Inferior parietal cortex (tissue), 1 donor: ENCODE measurements at regions not wholly inside any gene's neighbourhood (a gene's known extent, or its start where the extent isn't known, plus 50 kb on each side); places are given as distances from the start of the nearest gene placed in this dataset.

Experiments
- DNase-seq: peaks from one replicate; pipeline ENCODE4 v3.0.0-alpha.2; 2016; ENCODE audit errors: extremely low spot score

DNA sequence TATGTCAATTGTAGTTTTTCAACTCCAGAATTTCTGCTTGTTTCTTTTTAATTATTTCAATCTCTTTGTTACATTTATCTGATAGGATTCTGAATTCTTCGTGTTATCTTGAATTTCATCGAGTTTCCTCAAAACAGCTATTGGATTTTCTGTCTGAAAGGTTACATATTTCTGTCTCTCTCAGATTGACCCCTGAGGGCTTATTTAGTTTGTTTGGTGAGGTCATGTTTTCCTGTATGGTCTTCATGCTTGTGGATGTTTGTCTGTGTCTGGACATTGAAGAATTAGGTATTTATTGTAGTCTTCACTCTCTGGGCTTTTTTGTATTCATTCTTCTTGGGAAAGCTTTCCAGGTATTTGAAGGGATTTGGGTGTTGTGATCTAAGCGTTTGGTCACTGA, 85.6 kb downstream of the SNAPC1 start:
- DNase-seq = no peak

- no peak for DNase-seq
Measured at GRCh38 chr14:61854898-61855297, 92.7 kb downstream of the SNAPC1 start.

GRCh38 chr14:61860294-61860918, 98.2 kb downstream of the SNAPC1 start:
- DNase-seq = no peak

DNA sequence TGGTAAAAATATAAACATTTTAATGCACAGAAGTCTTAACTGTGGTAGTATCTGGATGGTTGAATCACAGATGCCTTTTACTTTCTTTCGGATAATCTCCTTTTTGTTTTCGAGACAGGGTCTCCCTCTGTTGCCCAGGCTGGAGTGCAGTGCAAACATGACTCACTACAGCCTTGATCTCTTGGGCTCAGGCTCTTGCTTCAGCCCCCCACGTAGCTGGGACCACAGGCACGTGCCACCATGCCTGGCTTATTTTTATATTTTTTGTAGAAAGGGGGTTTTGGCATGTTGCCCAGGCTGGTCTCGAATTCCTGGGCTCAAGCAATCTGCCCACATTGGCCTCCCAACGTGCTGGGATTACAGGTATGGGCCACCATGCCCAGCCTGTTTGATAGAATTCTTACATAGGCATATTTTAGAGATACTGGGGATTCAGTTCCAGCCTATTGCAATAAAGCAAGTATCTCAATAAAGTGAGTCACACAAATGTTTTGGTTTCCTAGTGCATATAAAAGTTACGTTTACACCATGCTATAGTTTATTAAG, 99.2 kb downstream of the SNAPC1 start:
- DNase-seq = no peak

GRCh38 chr14:61864329-61864898, 102.2 kb downstream of the SNAPC1 start:
- no peak for DNase-seq

GRCh38 chr14:61866932-61867920, 105.0 kb downstream of the SNAPC1 start:
- DNase-seq = no peak

- no peak for DNase-seq
Measured at GRCh38 chr14:61868846-61869245, 106.6 kb downstream of the SNAPC1 start.

GRCh38 chr14:61870163-61870562, 107.9 kb downstream of the SNAPC1 start:
- DNase-seq = no peak

DNA sequence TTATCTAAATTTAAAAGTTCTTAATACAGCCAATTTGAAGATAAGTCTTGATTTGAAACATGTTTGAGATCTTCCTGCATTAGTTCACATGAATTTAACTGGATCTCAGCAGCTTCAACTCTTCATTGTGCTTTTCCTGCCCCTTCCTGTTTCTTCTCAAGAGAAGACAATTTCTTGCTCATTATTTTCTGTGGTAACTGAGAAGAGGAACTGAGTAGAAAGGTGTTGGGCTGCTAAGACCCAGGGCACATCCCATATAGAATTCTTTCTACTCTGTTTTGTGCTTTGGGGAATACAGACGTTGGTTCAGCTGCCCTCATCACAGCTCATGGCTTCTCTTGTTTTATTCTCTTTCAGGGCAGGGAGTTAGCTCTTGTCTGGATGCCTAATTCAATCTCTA, 110.2 kb downstream of the SNAPC1 start:
- DNase-seq = no peak

DNA sequence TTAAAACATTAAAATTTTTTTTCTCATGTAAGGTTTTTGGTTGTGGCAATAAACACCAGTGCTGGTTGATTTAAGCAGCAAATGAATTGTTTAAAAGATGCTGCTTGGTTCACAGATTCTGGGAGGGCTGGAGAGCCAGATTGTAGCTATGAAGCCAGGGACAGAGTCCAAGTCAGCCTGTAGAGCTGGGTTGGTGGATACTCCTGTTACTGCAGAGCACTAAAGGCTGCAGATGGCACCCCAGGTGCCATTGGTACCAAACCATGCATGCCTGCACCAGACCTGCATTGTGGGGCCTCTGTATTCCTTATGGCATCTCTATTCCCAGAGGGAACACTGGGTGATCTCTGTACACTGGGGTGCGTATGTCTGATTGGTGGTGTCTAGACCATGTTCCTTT, 113.3 kb downstream of the SNAPC1 start:
- DNase-seq = no peak

DNA sequence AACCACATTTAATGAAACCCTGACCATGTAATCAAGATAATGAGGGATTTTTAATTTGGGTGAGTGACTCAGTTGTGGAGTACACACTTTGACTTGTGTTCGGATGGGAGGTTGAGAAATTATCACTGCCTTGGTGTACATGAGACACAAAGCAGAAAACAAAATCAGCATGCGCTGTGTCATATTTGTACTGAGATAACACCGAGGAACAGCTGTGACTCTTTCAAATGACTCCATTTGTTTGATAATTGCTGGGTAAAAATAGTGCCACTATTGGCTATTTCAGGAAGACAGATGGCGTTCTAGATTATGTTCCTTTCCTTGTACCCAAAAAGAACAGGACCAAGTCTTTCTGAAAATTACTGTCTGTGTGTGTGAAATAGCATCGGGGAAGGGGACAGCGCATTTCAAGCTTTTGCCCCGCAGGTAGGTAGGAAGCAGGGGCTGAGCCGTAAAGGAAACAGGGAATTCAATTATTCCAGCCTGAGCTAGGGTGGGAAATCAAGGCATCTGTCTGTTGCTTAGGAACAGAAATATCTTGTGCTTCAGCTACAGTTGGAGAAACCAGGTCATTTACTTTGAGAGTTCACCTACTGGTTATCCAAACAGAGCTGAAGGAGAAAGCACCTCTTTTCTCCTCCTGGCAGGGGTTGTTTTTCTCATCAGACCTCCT, 114.3 kb downstream of the SNAPC1 start:
- peak; percentile 73 for DNase-seq

- no peak for DNase-seq
Measured at GRCh38 chr14:61877035-61877390, 114.8 kb downstream of the SNAPC1 start.

GRCh38 chr14:61877768-61878167, 115.5 kb downstream of the SNAPC1 start:
- DNase-seq = no peak

GRCh38 chr14:61878931-61879330, 116.7 kb downstream of the SNAPC1 start:
- no peak for DNase-seq

DNA sequence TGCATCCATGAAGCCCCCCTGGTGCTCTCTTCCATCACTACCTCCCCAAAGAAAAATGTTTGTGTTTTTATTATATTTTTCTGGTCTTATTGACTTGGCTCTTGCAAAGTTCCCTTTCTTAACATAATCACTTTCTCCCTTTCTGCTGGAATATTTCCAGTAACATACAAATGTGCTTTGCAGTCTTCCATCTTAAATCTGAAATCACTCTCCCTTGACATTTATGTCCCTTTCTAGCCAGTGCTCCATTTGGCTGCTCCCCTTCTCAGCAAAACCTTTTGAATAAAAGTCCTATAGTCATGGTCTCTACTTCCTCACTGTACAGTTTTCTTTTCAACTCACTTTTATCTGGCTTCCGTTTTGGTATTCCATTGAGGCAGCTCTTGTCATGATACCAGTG, 118.8 kb downstream of the SNAPC1 start:
- DNase-seq = no peak

GRCh38 chr14:61884711-61885110, 122.5 kb downstream of the SNAPC1 start:
- no peak for DNase-seq

DNA sequence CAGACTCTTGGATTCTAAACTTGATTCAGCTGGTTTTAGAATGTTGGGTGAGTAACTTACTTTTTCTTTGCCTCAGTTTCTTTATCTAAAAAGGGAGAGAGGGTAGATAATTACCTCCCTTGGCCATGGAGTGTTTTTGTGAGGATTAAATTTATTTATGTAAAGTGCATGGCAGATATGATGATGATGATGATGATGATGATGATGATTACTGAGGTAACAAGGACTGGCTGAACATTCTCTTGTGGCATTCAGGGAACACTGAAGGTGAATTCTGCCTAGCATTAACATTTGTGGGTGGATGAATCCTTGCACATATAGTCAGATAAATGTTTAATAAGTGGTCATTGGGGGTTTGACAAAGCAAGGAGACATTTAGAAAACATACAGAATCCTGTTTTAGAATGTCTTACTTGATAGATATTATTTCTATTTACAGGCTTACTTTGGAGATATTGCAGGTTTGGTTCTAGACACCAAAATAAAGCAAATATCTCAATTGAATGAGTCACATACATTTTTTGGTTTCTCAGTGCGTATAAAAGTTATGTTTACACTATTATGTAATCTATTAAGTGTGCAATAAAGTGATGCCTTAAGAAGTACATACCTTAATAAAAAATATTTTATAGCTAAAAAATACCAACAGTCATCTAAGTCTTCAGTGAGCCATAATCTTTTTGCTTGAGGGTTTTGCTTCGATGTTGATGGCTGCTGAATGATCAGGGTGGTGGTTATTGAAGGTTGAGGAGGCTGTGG, 123.2 kb downstream of the SNAPC1 start:
- DNase-seq = no peak

GRCh38 chr14:61887628-61888027, 125.4 kb downstream of the SNAPC1 start:
- no peak for DNase-seq

GRCh38 chr14:61889914-61890351, 127.7 kb downstream of the SNAPC1 start:
- no peak for DNase-seq

GRCh38 chr14:61891170-61891569, 128.9 kb downstream of the SNAPC1 start:
- DNase-seq = no peak

DNA sequence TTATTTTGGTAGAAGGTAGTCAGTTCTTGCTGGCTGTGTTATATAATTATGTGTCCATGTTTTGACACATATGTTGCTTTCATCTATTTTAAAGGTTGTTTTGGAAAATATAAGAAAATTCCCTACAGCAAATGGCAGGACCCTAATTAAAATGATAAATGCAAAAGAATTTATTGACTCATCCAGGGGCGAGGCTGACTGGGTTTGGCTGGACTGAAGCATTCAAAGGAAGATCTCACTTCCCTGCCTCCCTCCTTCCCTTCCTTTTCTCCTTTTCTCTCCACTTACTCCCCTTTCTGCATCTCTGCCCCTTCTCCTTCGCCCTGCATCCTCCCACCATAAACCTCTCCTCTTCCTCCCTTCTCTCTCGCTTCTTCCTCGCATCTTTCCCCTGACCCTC, 129.6 kb downstream of the SNAPC1 start:
- no peak for DNase-seq
